ENCODE measurements at regions not wholly inside any gene's neighbourhood (a gene's known extent, or its start where the extent isn't known, plus 50 kb on each side); places are given as distances from the start of the nearest gene placed in this dataset.

DNA sequence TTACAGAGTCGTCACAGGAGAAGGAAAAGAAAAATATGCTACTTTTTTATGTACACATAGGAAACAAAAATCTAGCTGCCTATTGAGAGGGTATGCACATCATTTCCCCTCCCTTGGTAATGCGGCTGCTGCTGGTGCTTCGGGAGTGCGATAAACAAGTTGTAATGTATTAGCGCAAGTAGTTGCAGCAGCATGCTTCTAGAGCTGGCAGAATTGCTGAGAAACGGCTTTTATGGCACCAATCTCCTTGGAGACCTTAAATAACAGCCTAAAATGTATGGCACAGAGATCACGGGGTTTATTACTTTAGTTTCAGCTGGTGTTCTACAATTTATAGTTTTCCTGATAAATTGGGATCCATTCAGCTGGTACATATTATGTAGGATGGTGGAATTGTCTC is 447.6 kb upstream of the TMPO start:
- DNase-seq, result no peak

DNA sequence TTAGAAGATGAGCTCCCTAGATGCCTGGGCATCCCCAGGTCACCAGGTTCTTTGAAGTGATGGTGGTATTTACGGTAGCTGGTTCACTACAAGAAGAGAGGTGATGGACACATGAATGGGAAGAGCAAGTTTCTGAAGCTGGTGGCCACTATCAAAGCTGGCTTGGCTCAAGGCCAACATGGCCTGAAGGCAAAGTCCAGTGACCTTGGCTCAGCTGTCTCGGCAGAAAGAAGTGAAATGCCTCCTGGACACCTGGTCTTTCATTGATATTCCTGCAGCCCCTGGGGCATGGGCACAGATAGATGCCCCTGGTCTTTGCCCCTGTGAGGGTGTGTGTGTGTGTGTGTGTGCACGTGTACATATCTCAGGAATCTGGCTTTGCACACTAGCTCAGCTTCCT is 441.8 kb upstream of the TMPO start:
- DNase-seq, result no peak

DNA sequence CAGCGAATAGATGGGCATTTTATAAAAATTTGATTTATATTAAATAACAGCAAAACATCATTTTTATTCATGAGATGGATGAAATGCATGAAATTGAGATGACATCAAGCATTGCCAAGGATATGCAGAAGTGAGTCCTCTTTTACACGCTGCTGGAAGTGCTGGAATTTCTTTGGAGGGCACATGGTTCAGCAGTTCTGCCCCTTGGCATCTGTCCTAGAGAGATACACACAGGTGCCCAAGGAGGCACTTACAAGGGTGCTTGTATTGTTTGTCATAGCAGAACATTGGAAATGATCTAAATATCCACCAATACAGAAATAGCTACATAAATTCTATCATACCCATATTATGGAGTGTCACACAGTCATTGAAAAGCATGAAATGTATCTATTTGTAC is 441.1 kb upstream of the TMPO start:
- no peak for DNase-seq

DNA sequence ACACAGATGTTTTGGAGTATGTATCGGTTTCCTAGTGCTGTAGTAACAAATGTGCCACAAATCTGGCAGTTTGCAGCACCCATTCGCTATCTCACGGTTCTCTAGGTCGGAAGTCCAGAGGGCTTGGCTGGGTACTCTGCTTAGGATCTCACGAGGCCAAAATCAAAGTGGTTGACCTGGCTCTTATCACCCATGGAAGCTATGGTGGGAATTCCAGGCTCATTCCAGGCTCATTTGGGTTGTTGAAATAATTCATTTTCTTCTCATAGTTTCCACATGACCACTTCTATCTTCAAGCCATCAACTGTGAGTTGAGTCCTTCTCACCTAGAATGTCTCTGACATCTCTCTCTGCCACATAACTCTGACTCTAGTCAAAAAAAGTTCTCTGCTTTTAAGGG is 431.0 kb upstream of the TMPO start:
- no peak for DNase-seq

DNA sequence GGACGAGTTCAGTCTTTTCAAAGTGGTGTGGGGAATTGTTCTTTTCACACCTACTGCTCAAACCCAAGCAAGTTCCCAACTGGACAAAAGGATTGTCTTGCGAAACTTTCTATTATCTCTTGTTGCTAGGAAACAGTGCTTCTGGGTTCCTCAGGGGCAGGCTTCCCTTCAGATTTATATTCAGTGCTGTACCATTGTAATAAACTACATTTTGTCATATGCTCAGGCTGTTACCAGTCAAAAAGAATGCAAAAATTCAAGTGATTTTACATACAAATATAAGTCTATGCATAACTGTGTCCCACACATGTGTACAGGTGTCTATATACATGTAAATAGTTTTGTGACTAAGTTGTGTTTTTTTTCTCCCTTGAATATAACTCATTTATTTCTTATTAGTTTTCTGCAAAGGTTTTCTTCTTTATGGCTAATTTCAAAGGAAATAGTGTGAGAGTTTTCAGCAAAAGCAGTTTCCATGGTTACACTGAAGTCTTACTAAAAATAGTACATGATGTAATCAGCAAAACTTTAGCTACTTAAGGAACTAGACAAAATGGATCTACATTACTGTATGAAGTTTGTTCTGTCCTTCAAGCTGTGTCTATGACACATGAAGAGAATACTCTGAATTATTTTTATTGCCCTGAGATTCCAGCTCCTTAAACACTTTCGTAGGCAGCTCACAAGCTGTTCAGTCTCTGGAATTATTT is 430.2 kb upstream of the TMPO start:
- DNase-seq, result no peak

DNA sequence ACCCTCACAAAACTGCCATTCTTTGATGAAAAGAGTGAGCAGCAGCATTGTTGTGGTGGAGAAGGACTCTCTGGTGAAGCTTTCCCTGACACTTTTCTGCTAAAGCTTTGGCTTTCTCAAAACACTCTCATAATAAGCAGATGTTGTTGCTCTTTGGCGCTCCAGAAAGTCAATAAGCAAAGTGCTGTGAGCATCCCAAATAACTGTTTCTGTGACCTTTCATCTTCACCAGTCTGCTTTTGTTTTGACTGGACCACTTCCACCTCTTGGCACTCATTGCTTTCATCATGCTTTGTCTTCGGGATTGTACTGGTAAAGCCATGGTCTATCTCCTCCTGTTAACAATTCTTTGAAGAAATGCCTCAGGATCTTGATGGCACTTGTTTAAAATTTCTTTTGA is 424.7 kb upstream of the TMPO start:
- DNase-seq, result no peak

DNA sequence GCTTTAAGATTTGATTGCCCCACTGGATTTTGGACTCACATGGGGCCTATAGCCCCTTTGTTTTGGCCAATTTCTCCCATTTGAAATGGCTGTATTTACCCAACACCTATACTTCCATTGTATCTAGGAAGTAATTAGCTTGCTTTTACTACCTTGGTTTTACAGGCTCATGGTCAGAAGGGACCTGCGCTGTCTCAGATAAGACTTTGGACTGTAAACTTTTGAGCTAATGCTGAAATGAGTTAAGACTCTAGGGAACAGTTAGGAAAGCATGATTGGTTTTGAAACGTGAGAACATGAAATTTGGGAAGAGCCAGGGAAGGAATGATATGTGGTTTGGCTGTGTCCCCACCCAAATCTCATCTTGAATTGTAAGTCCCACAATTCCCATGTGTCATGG is 419.0 kb upstream of the TMPO start:
- no peak for DNase-seq

DNA sequence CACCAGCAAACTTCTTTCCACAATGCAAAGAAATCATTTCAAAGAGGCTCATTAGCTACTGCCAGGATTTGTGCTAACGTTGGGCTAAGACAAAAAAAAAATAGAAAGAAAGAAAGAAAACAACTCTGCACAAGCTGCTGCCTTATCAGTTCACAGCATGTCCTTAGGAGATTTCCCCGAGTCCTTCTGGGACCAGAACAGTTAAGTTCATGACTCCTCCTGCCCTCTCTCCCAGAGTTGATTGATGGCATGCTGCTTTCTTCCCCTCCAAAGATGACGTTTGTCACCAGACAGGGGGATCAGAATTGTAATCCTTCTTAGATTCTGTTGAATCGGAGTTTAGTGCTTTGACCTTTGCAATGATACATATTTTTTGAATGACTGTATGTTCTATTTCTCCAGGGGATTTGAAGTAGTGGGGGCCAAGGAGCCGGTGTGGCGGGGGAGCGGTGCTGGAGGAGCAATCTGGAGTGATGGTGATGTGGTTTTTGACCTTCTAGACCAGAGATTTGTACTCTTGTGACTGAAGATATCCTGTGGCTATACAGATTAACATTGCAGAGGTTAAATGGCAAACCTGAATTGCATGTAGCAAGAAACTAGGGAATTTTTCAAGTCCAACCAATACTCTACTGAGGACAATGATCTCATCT is 409.2 kb upstream of the TMPO start:
- no peak for DNase-seq

DNA sequence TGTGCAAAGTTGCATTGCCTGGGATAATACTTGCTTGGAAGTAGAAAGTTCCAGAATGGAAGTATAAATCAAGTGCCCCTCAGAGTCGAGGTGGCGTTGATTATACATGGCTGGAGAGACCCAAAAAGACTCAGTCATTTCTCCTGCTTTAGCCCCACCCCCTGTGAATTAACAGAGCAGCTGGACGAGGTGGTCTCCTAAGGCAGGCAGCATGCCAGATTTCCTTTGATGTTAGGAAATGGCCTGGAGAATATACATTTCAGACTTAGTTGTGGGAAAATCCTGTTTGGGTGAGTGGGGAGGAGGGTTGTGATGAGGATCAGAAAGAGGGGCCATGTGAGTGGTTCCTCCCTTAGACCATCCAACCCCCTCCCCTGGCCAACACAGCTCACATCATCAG is 406.1 kb upstream of the TMPO start:
- DNase-seq, result no peak

DNA sequence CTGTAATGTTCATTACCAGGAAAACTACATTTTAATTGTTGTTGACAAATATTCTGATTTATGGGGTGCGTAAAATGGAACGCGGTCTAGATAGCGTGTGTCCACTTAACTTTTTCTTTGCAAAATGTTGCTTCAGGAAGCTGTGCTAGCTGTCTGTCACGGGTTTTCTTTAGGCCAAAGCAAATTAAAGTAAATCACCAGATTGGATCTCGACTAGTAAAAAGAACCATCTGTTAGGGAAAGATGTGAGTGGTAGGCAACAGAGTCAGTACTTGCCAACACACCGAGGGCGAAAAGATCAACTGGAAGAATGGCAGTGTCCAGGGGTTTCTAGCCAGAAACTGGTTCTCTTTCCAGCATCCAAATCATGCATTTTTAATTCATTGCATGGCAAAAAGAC is 404.9 kb upstream of the TMPO start:
- DNase-seq, result no peak

DNA sequence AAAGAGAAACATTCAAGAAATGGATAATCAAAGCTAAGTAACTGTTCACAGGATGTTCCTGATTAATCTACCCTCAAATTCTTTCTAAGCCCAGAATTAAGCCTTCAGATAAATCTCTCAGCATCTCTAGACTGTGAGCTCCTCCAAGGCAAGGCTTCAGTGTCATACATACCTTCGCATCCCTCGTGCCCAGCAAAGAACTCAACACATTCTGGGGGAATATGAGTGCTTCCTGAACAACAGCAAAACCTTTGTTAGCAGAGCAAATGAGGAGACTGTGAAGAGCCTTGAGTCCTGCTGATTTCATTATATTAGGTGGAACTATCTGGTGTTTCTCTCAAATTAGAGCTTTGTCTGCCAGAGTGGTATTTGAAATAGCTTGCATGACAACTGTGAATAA is 401.8 kb upstream of the TMPO start:
- no peak for DNase-seq

DNA sequence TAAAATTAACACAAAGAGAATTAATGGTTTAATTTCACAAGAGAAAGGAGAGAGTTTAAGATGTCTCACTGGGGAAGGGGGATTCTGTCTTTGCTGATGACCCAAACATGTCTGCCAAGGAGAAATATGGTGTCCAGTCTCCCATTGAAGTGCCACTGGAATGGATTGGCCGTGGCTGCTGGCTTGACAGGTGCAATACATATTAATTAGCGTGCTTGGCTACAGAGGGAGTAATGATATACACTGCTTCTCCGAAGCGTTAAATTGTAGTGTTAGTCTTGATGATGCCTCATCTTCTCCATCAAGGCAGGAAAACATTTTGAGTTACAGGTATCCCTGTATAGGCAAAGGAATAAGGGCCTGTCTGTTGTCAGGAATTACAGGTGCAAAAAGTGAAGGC is 393.4 kb upstream of the TMPO start:
- DNase-seq, result no peak

DNA sequence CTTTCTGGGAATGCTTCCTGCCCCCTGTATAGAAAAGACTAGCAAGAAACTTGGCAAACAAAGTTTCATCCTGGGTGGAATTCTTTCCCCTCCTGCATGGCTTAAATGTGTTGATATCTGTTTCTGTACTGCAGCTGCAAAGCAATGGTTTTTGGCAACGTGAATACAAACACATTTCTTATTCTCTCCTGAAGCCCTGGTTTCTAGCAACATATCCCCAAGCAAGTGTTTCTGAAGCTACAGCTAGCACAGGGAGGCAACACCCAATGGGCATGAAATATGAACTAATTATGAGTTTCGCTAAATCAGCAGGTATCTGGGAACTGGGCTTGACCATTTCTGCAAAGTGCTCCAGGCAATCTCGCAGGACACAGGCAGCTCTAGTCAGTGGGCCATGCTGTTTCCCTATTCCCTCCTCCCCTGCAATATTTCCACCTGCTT is 392.3 kb upstream of the TMPO start:
- no peak for DNase-seq

DNA sequence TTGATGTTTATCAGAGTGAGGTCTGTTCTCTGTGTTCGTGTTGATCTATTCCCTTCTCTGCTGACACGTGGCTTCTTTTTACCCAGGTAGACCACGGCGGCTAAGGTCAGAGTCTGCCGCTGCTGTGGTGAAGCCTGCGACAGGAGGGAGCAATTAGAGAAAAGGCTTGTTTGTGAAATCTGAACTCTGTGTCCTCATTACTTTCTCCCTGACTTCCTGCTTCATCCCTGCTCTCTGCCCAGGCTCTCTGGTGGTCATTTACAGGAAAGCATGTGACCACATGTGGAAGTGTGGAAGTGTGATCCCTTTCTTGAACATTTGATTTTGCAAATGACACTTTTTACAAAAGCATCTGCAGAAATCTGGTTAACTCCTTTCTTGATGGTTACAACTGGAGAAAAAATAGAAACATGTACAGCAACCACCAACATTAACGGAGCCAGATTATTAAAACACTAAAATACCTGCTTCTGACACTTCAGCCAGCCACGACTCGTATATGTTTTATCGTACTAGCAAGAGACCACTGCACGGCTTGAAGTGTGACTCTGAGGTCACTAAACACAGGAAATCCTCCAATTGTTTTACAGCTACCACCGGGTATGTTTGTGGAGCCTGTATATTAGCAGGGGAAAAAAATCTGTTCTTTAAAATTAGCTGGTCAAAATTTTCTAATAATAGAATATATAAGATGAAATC is 388.6 kb upstream of the TMPO start:
- DNase-seq, result no peak

DNA sequence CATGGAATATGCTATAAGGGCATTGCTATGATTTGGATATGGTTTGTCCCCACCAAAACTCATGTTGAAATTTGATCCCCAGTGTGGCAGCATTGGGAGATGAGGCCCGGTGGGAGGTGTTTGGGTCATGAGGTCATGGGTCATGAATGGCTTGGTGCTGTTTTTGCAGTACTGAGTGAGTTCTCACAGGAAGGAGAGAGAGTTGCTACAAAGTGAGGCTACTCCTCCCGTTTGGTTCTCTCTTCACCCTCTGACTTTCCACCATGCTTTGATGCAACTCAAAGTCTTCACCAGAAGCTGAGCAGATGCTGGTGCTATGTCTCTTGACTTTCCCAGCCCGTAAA is 388.1 kb upstream of the TMPO start:
- DNase-seq, result no peak

DNA sequence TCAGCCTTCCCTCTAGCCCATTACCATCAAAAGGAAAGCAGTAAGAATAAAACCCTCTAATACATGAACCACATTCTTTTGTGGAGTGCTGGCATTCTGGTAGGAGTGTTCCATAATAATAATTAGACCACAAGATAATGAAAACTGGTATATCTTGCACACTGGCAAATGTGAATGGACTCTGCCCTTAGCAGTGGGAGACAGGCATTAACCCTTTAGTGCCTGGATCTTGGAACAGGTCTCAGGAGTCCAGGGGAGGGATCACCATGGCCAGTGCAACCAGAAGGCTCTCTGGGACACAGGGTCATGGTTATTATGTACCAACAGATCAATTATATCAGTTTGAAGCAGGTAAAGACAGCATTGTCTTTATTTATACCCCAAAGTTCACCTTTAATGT is 387.5 kb upstream of the TMPO start:
- no peak for DNase-seq

DNA sequence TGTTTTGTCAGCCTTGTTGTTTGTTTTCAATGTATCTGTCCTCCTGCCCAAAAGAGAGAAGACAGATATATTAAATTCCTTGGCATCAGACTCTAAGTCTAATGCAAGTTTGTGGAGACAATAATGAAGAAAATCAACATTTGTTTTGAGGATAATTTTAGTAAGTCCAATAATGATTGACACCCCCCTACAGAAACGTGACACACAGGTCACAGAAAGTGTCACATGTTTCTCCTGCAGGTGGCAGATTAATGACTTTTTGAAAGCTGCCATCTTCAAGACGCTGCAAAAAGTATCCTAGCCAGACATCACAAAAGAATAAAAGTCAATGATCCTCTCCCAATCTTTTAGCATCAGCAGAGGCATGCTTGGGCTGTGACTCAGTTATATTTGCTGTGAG is 378.8 kb upstream of the TMPO start:
- DNase-seq, result no peak

DNA sequence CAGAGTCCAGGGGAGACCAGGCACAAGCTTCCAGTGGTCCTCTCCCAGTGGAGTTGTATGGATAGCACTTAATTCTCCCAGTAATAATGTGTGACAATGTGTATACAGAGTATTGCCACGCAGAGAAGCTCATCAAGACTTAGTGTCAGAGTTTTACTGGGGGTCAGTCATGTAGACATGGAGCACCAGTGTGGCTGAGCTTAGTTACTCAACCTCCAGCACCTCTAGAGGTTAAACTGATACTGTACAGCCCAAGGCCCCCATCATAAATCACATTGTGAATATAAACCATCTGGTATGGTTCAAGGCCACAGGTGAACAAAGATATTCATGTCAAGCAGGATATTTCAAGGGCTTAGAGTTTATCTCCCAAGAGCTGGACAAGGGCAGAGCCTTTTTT is 378.1 kb upstream of the TMPO start:
- no peak for DNase-seq

DNA sequence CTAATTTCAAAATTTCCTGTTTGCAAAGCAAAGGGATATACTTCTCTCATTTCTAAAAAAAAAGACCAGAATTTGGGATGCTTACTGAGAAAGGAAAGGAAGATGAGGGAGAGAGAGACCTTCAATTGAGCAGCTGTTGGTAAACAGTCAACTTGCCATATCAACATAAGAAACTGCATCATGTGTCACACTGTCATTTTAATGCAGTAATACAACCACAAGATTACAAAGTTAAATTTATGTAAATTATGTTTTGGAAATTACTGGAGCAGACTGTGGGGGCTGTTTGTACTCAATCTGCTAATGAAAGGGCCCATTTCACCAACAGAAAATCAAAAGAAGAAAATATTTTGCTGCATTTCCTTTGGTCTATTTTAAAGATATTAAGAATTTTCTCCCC is 370.4 kb upstream of the TMPO start:
- DNase-seq, result no peak

DNA sequence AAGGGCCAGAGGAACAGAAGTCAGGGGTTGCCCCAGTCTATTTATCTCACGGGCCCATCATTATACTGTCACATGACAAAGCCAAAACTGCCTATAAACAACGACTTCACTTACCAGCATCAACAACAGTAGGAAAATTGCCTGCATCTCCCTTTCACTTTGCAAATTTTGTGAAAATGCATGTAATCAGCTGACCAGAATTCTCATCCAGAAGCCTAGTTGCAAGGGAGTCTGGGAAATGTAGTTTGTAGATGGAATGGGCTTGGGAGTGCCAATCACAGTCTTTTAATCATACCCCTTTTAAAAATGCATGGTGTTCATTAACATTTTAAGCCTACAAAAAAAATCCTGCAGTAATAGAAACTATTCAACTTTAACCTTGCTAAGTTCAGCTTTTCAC is 369.3 kb upstream of the TMPO start:
- no peak for DNase-seq

DNA sequence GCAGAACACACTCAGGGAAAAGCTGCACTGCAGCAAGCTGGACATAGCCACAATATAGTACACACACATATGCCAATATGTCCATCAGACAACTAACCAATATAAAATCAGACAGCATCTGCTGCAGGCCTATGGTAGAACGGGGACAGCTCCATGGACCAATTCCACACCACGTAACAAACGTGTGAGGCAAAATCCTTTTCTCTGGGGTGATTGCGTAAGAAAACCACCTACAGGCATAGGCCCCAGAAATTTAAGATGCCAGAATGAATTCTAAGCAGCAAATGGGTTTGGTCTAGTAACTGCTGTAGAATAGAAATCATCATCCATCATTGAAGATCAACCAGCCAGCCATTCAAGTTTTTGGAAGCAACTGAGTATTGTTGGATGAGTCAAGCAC is 368.9 kb upstream of the TMPO start:
- no peak for DNase-seq

DNA sequence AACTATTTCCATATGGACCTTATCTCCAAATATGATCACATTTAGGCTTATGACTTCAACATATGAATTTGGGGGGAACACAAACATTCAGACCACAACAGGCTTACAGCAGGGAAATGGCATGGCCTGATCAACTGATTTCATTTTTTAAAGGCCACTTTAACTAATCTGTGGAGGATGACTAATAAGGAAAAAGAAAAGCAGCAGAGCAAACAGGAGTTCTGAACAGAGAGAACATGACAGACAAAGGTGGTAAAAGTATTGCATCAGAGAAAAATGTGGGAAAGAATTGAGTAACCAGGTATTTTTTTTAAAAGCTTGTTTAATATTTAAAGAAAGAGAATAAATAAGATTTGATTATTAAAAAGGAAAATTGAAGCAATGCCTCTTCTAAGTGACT is 366.1 kb upstream of the TMPO start:
- DNase-seq, result no peak

DNA sequence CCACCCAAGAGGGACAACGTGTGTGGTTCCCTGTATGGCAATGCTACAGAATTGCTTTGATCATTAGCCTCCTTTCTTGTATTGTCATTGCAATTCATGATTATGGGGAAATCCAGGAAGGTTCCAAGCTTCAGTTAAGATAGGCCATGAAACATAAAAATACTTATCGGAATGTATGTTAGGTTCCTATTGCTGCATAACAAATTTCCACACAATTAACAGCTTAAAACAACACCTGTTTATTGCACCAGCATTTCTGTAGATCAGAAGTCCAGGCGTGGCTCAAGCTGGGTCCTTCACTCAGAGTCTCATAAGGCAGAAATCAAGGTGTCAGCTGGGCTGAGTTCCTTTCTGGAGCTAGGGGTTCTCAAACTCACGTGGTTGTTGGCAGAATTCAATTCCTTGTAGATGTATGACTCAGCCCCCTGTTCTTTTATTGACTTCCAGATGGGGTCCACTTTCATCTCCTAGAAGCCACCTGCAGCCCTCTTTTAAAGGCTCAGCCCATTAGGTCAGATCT is 365.6 kb upstream of the TMPO start:
- DNase-seq, result no peak

DNA sequence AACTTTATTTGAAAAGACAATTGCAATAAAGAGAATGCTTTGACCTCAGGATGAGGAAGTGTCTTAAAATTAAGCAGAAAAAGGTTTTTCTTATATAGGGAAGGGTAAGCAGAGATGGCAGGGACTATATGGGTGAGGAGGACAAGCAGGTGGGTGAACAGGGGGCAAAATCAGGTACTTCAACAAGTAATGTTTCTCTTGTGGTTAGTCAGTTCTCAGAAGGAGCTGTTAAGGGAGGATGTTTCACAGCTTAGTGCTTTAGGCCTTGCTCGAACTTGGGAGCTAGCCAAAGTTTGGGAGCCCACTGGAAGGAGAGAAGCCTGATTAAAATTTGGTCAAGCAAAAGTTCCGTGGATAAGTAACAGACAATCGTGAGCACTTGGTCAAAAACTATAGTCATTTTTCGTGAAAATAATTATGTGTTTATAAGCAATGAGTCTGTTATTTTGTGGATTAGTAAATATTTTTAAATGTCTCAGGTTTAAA is 364.2 kb upstream of the TMPO start:
- no peak for DNase-seq
